Heart right ventricle (tissue), 16 donors: ENCODE measurements at regions not wholly inside any gene's neighbourhood (a gene's known extent, or its start where the extent isn't known, plus 50 kb on each side); places are given as distances from the start of the nearest gene placed in this dataset.

Experiments used
- ATAC-seq, 8 donors: fragments of 200-7000 bp; cut with Tn5 transposase; one replicate each; pipeline ENCODE4 v1.9.1; 2020; ENCODE audit warnings: mild to moderate bottlenecking in 8 of 8, moderate library complexity in 8 of 8, moderate number of reproducible peaks in 1 of 8
- DNase-seq, 2 donors: peaks; one replicate each; pipeline ENCODE4 v3.0.0-alpha.2; 2020
- H3K27ac ChIP-seq, 10 donors: fragments of 200-600 bp; sonication (generic) in 2 of 10; one replicate each; pipeline versions ENCODE4 v1.5.0 to v1.8.0; 2020 to 2022; ENCODE audit warnings: mild to moderate bottlenecking in 3 of 10
- H3K27me3 ChIP-seq, 7 donors: fragments of 200-600 bp; one replicate each; pipeline ENCODE4 v1.8.0; 2021 to 2022; ENCODE audit warnings: mild to moderate bottlenecking in 2 of 7
- H3K36me3 ChIP-seq, 9 donors: fragments of 200-600 bp; sonication (generic) in 1 of 9; one replicate each; pipeline versions ENCODE4 v1.5.0 to v1.8.0; 2020 to 2022; ENCODE audit warnings: mild to moderate bottlenecking in 2 of 9
- H3K4me1 ChIP-seq, 9 donors: fragments of 200-600 bp; sonication (generic) in 1 of 9; one replicate each; pipeline versions ENCODE4 v1.5.0 to v1.8.0; 2020 to 2022; ENCODE audit warnings: mild to moderate bottlenecking in 4 of 9
- H3K4me3 ChIP-seq, 10 donors: fragments of 200-600 bp; sonication (generic) in 2 of 10; one replicate each; pipeline versions ENCODE4 v1.5.0 to v1.8.0; 2020 to 2022; ENCODE audit warnings: mild to moderate bottlenecking in 7 of 10, moderate library complexity in 2 of 10
- H3K9me3 ChIP-seq, 11 donors: fragments of 200-600 bp in 10 of 11; sonication (generic) in 2 of 11; one replicate each; pipeline versions ENCODE4 v1.5.0 to v1.8.0; 2013 to 2022; ENCODE audit warnings: mild to moderate bottlenecking in 2 of 11, control low read depth in 1 of 11, moderate library complexity in 1 of 11
- CTCF ChIP-seq, 9 donors: fragments of 200-600 bp; sonication (generic) in 2 of 9; IDR thresholded peaks; one replicate each; pipeline versions ENCODE4 v1.5.0 to v1.8.0; 2021 to 2022; ENCODE audit warnings: antibody characterized with exemption in 9 of 9, mild to moderate bottlenecking in 5 of 9, moderate library complexity in 1 of 9
- WGBS, 2 donors: extraction: QIAGEN DNeasy Blood & Tissue Kit; methylation state at CpG; one replicate each; pipeline ENCODE4 v1.1.7; 2013; ENCODE audit warnings: inconsistent platforms in 1 of 2; 5-methylcytosine and 5-hydroxymethylcytosine counted together
- intact Hi-C, 10 donors: fragments of 100-400 bp; cut with DNase I; formaldehyde crosslinking; loops; one replicate each; pipeline versions ENCODE4 v1.11.1 to v1.14.2; 2022
- donor health status: Arrhythmogenic right ventricular cardiomyopathy.
- donor health status: ischemic (EF 13 %, LVEDD 7.1; RV severe dilation, severe dysfunction).
- donor health status: healthy with polysubstance abuse.
- donor health status: DM: no; HTN: yes; CAD: no.
- donor health status: DM: no; HTN: no; CAD: no.
- donor health status: ischemic (EF 25% LVEDD 6.9; RV normal size, moderate dysfunction).
- donor health status: ischemic (EF 25% LVEDD 5.7; RV mildly dilated, moderate dysfunction).
- donor health status: healthy.
- donor health status: DM: yes; HTN: yes; CAD: no.
- donor health status: Ischemic cardiomyopathy.
- donor health status: ischemic (EF 35%, LVEDD 5.7; RV mildly dilated, moderate dysfunction).
- donor health status: nonischemic (EF 11% LVEDD 7.7; RV severe dilation, severe dysfunction).
- donor health status: DM: yes; HTN: yes; CAD: no.
- donor health status: PGD.
- donor health status: ischemic (EF 29% LVEDD 5.4; RV normal size, mild dysfunction).
- donor health status: nonischemic (EF 23%, LVEDD 6.1; RV moderate dilation, normal function).

- TF ChIP-seq CTCF (IDR thresholded peaks at IDR 0.05), result no peak
- WGBS, 2 donors, result 14 to 15% methylated on average over 3 of the region's 3 CpGs
These were observed 530.1 kb upstream of the NOX3 start for GRCh38 chr6:155985660-155986138.

GRCh38 chr6:155980768-155981079, 525.1 kb upstream of the NOX3 start:
- H3K4me1 ChIP-seq, result peaks cover 2 to 31% (median 5%) of the 10 kb centered on the region in 9 donors
- H3K27me3 ChIP-seq, result no peaks in the 10 kb centered on the region
- intact Hi-C loops, result no loop called here
- ATAC-seq (peak in 6 of 8 donors; percentile 13 to 73 (median 43)), DNase-seq (no peak)
- no peaks in the 10 kb centered on the region for H3K36me3 ChIP-seq
- no peaks in the 10 kb centered on the region for H3K9me3 ChIP-seq
- H3K4me3 ChIP-seq, result no peak overlapping the region
- H3K27ac ChIP-seq, result peak overlapping the region in 1 of 10 donors; percentile 31
- no peak for TF ChIP-seq CTCF (IDR thresholded peaks at IDR 0.05)

More at GRCh38 chr6:155985660-155986138, 530.1 kb upstream of the NOX3 start:
- Histone ChIP-seq H3K9me3 (no peaks in the 10 kb centered on the region), H3K27me3 (no peaks in the 10 kb centered on the region), H3K27ac (peak overlapping the region in 7 of 10 donors; percentile 14 to 67 (median 50)), H3K36me3 (no peaks in the 10 kb centered on the region), H3K4me3 (no peak overlapping the region), H3K4me1 (peaks cover 5 to 30% (median 11%) of the 10 kb centered on the region in 9 donors)
- DNase-seq (peak in 1 of 2 donors; percentile 54), ATAC-seq (peak; percentile 85 to 97 (median 92))
- intact Hi-C loops, result no loop called here

GRCh38 chr6:155980014-155980767, 524.6 kb upstream of the NOX3 start:
- H3K27ac ChIP-seq, result peak overlapping the region in 2 of 10 donors; percentile 9 to 33
- DNase-seq (no peak), ATAC-seq (peak in 1 of 8 donors; percentile 34)
- TF ChIP-seq CTCF (IDR thresholded peaks at IDR 0.05), result no peak
- H3K36me3 ChIP-seq, result no peaks in the 10 kb centered on the region
- H3K4me3 ChIP-seq, result no peak overlapping the region
- intact Hi-C loops, result no loop called here
- H3K4me1 ChIP-seq, result peaks cover 0 to 26% (median 4%) of the 10 kb centered on the region in 9 donors
- no peaks in the 10 kb centered on the region for H3K9me3 ChIP-seq
- no peaks in the 10 kb centered on the region for H3K27me3 ChIP-seq
- WGBS, 2 donors, result 47 to 54% methylated on average over 5 of the region's 5 CpGs

GRCh38 chr6:155975506-155975905, 519.9 kb upstream of the NOX3 start:
- H3K27me3 ChIP-seq, result no peaks in the 10 kb centered on the region
- peaks cover 0 to 11% (median 0%) of the 10 kb centered on the region in 9 donors for H3K4me1 ChIP-seq
- H3K4me3 ChIP-seq, result no peak overlapping the region
- no peaks in the 10 kb centered on the region for H3K9me3 ChIP-seq
- WGBS, 2 donors, result 95 to 96% methylated on average over 8 of the region's 8 CpGs
- no peaks in the 10 kb centered on the region for H3K36me3 ChIP-seq
- TF ChIP-seq CTCF (IDR thresholded peaks at IDR 0.05), result no peak
- no peak for ATAC-seq
- no peak overlapping the region for H3K27ac ChIP-seq
- DNase-seq, result no peak
- intact Hi-C loops, result no loop called here
